HG02763 (cell line): ENCODE measurements at regions not wholly inside any gene's neighbourhood (a gene's known extent, or its start where the extent isn't known, plus 50 kb on each side); places are given as distances from the start of the nearest gene placed in this dataset.
"Not testable (repeated sequence)": the region's sequence is repeated elsewhere in the genome, so short reads cannot be mapped to it uniquely, and the experiment has no call there.

ENCODE experiments used
- ATAC-seq: cut with Tn5 transposase; IDR thresholded peaks from one replicate; pipeline ENCODE4 v1.9.1; 2021; ENCODE audit warnings: mild to moderate bottlenecking, moderate library complexity; ENCODE audit not compliant: unreplicated experiment

DNA sequence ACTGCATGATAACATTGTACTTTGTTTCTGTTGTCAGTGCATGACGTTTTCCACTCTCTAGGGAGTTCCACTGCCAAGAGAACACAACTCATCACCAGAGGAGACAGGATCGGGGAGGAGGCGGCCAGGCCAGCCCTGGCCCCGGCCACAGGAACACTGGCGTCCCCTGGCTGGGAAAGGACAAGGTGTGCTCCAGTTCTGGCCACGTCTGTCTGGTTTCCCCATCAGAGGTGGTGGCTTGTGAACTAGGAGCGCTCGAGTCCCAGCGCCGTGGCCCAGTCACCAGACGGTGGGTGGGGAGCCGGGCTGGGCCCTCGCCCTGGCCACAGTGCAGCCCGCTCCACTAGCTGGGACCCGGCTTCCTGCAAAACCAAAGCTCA is 211.9 kb upstream of the IRX4 start:
- ATAC-seq = no peak

DNA sequence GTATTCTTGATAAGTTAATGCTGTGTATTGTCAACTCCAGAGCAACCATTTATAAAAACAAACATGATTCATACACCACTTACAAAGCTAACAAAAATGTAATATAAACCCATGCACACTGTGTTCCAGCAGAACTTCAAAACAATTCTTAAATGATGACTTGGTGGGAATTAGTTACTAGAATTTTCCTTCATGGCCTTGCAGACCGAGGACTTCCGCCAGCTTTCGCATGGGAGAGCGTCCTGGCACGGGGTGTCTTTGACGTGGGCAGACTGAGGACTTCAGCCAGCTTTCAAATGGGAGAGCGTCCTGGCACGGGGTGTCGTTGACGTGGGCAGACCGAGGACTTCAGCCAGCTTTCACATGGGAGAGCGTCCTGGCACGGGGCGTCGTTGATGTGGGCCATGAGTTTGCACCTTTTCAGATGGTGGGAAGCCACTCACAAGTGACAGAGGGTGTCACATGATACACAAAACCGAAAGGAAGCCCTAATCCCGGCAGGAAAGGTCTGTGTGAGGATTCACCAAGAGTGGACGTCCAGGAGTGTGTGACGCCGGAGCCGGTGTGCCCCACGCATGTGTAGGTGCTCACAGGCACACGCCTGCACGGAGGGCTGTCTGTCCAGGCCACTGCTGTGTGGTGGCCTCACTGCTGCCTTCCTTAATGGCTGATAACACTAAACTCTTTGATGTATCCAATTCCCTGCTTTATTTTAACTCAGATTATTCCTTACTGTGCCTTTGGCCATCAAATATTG is 211.3 kb upstream of the IRX4 start:
- no peak for ATAC-seq

DNA sequence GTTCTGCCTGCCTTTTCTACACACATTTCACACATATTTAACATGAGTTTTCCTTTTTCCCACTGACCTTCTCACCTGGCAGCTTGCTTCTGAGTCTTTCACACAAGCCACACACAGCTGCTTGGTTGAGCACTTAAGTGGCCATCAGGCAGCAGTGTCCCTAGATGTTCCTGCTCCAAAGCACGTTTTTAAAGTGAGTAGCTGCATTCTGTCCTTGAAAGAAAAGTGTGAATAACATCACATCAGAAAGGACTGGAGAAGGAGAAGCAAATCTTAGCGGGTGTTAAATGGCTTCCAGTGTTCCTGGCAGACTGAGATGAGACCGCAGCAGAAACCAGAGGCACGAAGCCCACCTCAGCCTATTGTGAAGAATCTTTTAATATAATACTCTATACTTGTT is 209.2 kb upstream of the IRX4 start:
- no peak for ATAC-seq

DNA sequence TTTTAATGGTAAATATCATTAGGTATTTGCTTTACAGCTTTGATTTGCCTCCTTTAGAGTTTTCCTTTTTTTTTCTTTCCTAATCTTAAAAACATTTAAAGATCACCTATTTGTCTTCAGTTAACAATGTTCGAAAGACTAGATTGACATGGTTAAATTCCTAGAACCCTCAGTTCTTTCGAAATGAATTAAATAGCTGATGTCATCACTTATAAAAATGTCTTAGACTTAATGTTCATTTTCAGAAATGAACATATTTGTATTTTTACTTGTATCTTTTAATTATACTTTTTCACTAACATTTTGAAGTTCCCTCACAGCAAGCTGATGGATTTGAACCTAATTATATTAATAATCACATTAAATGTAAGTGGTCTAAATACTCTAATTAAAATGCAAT is 205.3 kb upstream of the IRX4 start:
- ATAC-seq = no peak

DNA sequence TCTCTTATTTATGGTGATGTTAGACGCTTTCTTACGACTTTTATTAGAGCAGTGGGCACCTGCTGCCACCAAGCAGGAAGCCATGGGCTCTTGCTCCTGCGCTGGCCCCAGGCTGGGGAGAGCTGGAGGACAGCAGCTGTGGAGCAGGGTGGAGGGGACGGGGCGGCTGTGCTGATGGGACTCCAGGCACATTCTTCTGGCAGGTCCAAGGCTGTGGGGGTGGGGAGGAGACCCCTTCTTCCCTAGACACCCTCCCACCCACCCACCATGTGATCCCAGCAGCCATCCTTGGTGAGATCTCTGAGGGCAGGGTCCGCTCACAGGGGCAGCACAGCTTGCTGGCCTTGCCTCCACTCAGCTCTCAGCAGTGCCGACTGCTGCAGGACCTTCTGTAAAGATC is 192.6 kb upstream of the IRX4 start:
- no peak for ATAC-seq

DNA sequence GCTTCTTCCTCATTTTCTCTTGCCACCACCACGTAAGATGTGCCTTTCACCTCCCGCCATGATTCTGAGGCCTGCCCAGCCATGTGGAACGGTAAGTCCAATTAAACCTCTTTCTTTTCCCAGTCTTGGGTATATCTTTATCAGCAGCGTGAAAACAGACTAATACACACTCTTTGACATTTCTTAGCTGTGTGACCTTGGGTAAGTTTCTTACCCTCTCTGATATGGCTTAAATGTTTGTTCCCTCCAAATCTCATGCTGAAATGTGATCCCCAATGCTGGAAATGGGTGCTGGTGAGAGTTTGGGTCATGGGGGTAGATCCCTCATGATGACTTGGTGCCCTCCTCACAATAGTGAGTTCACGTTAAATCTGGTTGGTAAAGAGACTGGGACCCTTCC is 188.8 kb upstream of the IRX4 start:
- no peak for ATAC-seq

DNA sequence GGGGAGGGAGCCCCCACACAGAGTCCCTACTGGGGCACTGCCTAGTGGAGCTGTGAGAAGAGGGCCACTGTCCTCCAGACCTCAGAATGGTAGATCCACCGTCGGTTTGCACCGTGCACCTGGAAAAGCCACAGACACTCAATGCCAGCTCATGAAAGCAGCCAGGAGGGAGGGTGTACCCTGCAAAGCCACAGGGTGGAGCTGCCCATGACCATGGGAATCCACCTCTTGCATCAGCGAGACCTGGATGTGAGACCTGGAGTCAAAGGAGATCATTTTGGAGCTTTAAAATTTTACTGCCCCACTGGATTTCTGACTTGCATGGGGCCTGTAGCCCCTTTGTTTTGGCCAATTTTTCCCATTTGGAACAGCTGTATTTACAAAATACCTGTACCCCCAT is 188.1 kb upstream of the IRX4 start:
- ATAC-seq = not testable (repeated sequence)

DNA sequence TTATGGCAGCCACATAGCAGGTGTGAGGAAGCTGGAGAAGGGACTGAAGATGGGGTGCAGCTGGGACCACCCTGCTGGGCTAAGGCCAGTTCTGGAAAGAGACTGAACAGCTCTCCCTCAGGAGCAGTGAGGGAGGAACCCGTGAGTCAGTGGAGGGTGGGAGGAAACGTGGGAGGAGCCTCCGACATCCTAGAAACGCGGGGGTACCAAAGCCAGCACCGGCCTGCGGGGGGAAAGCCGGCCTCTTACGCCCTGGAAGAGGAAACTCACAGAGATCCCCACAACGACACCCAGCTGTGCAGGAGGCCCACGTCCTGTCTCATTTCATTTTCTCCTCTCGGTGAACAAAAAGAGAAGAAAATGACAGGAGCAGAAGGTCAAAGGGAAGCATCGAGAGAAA is 185.8 kb upstream of the IRX4 start:
- ATAC-seq = no peak

DNA sequence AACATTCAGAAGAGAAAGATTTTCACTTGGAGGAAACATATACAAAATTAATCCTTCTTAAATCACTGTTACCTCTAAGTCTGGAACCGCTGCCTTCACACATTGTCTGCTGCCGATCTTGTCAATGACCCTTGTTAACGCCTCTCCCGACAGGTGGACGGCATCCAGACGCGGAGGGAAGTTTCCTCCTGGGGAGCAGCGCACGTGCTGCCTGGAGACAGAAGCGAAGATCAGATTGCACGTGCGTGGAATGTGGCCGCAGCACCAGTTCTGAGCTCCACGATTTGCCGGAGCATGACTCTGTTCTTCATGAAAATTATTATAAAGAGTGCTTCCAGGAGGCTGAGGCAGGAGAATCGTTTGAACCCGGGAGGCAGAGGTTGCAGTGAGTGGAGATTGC is 183.6 kb upstream of the IRX4 start:
- no peak for ATAC-seq

DNA sequence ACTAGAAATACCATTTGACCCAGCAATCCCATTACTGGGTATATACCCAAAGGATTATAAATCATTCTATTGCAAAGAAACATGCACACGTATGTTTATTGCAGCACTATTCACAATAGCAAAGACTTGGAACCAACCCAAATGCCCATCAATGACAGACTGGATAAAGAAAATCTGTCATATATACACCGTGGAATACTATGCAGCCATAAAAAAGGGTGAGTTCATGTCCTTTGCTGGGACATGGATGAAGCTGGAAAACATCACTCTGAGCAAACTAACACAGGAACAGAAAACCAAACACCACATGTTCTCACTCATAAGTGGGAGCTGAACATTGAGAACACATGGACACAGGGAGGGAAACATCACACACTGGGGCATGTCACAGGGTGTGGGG is 180.7 kb upstream of the IRX4 start:
- not testable (repeated sequence) for ATAC-seq

DNA sequence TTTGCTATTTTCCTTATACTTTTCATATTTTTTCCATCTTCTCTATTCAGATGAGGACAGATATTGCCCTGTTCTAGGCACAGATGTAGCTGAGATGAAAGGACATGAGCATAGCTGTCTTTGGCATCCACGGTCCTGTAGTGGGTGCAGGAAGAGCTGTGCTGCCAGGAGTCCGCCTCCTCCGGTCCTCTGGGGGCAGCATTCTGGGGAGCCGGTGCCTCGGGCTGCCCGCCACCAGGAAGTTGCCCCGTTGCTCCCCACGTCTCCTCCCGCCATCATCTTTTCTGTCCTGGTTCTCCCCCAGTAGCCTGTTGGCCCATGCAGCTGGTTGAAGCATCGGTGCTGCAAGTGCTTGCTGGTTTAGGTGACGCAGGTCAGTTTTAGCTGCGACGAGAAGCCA is 170.0 kb upstream of the IRX4 start:
- no peak for ATAC-seq

DNA sequence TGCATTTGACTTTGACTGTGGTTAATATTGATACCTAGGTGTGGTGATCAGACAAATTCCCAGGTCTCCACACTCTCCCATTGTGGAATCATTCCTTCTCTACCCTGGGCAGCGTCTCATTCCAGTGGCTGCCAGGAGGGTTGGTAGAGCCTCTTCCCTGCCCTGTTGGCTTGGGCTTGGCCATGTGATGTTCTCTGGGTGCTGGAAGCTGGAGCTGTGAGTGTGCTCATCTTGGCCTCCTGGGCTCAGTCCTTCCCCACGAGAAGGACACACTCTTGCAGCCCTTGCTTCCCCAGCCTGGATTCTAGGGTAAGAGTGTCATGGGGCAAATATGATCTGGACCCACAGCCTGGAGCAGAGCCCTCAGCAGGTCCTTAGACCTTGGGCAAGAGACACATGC is 167.2 kb upstream of the IRX4 start:
- ATAC-seq = no peak

DNA sequence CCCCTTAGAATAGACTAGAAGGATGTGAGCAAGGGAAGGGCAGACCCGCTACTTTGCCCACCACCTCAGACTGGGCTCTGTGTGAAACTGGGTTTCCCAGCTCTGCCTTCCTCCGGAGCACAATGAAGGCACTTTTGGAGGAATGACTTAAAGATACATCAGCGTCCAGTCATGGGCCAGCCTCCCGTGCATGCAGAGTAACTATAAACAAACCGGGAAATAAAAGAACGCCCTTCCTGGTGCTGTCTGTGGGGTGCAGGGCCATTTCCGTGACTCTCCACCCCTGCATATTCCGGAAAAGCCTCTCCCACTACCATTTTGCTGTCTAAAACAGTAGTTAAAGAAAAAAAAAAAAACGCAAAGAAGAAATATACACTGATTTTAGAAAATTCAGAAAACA is 165.9 kb upstream of the IRX4 start:
- ATAC-seq = no peak

DNA sequence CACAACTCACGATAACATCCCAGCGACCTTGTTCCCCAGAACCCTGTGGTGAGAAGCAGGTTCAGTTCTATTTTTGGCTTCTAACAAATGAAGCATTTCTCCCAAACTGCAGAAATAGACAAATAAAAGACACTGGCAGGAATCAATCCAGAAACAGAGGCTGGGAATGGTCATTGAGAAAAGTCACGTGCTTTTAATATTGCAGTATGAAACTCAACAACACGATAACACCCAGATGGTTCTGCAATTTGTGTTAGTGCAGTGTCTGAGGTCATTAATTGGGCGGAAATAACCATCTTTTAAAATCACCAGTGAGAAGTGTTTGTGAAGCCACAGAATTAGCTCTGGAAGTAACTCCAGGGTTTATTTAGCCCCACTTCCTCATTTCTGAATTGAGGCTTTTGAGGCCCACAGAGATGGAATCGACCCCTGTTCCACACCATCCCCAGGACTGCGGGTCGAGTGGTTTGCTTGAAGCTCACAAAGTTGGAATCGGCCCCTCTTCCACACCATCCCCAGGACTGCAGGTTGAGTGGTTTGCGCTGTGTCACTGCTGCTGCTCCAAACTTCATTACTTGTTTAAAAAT is 164.7 kb upstream of the IRX4 start:
- no peak for ATAC-seq

DNA sequence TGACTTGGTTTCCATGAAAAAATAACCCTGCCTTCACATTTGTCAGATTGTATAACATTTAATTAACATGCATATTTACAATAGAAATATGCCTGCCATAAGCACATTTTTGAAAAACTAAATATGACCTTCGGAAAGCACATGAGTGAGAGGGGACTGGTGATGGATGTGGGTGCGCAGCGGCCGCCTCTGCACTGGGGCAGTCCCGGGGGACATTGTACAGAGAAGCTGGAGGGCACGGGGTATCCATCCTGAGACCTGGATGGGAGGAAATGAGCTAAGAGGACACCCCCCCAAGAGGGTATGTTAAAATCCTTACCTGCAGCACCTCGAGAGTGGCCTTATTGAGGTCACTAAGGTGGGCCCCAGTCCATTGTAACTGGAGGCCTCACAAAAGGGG is 161.3 kb upstream of the IRX4 start:
- no peak for ATAC-seq

DNA sequence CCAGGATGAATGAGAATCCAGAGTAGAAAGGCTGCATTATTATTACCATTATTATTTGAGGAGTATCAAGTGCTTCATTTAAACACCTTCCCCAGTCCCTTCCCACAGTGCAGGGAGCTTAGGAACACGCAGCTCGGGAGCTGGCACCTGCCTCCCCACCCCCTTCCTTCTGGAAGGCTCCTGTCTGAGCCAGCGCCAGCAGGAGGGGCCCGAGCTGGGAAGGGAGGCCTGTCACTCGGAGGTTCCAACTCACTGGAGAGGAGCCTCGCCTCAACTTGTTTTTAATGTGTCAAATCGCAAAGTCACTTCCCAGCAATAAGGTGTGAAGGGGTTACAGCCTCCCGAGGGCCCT is 156.4 kb upstream of the IRX4 start:
- ATAC-seq = no peak

DNA sequence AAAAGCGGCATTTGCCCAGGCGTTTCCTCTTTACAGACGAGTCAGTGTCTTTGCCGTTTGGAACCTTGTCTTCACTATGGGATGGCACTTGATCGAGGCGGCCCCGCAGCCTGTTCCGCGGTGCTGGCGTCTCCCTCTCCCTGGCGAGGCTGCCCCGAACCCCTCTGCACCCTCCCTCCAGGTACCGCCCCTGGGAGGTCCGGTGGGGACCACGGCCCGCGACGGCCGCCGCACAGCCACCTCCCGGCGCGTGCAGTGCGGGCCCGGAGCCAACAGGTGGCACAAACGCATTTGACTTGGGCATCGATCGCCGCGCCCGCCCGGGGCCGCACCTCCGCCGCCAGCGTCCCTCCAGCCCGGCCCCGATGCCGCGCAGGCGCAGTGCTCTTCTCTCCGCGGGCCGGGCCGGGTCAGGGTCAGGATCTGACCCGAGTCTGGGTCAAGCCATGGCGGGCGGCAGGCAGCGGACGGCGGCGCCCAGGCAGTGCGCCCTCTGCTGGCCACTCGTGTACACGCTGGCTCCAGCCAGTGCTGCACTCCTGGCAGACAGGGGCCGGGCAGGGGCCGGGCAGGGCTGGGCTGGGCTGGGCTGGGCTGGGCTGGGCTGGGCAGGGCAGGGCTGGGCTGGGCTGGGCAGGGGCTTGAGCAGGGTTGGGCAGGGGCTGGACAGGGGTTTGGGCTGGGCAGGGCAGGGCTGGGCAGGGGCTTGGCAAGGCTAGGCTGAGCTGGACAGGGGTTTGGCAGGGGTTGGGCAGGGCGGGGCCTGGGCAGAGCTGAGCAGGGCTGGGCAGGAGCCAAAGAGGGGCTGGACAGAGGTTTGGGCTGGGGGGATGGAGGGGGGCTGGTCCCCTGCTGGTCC is 155.8 kb upstream of the IRX4 start:
- ATAC-seq = peak; percentile 92

DNA sequence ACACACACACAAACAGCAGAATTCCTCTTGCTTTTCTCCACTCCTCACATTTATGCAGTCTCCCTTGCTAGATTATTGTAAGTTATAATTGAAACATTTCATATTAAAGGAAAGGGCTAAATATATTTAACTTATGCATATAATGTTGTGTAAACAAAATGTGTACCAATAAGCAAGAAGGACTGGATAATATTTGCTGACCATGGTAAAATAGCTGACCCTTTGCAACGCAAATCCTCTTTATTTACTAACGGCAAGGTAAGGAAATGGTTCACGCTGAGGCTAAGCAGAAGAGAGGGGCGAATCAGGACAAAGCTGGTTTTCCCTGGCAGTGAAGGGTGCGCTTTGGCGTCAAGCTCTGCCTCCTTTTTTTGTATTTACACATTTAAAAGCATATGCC is 154.2 kb upstream of the IRX4 start:
- ATAC-seq = no peak

DNA sequence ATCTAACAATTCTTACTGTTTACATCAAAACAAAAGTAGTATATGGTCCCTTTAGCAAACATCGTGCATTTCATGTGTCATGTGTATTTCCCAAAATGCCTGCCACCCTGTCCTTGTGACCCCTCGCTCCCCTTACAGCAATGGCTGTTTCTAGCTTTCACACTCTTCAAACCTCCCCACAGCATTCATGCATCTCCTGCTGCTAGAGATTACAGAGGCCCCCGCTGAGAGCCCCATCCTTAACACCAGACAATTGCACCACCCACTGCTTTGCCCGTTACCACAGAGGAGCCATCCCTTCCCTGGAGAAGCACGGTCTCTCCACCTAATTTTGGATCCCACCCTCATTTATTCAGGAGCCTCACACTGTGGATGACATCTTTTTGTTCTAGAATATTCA is 149.7 kb upstream of the IRX4 start:
- no peak for ATAC-seq

DNA sequence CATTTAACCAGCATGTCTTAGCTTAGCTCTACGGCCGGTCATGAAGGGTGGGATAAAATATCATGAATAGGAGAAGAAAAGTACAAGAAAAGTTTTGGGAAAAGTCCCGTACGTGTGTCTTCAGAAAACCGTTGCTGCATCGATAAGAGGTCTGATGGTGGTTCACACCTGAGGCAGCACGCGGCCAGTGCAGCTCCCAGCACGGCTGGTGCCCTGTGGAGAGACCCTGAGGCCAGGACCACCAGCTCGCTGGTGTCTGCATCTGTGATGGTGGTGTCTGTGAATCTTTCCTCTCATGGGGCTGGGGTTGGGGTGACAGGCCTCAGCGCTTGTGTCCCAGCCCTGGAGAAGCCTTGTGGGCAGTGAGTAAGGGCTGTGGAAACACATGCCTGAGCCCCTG is 148.9 kb upstream of the IRX4 start:
- ATAC-seq = no peak

DNA sequence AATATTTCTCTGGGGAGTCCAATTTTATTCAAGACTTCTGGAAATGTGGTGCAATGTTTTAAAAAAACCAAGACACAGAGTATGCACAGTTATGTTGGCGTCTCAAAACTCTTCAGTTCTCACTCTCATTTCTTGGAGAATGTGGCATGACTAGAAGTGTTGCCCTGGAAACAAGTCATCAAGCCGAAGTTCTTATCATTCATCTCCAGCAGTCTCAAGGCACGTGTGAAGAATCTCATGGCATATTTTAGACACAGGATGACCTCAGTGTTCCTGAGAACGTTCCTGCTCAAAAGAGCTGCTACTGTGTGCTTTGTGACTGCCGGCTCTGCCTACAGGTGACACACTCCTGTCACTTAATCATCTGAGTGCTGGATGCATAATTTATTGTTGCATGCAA is 147.4 kb upstream of the IRX4 start:
- no peak for ATAC-seq

DNA sequence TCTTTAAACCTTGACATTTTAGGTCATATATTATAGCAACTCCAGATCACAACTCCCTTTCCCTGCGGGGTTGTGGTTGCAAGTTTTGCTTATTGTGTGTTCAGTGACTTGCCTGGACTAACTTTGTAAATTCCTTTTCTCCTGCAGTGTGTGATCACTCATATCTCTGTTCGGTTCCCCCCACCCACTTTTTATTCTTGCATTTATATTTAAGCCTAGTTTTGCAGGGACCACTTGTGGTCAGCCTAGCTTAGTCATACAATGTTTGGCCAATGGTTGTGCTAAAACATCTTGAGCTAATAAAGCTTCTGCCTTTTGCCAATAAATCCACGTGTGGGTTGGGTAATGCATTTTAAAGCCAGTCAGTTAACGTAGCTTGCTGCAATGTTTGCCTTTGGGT is 146.5 kb upstream of the IRX4 start:
- ATAC-seq = no peak
